ENCODE measurements at regions not wholly inside any gene's neighbourhood (a gene's known extent, or its start where the extent isn't known, plus 50 kb on each side); places are given as distances from the start of the nearest gene placed in this dataset.

- TF ChIP-seq GABPA (IDR thresholded peaks at IDR 0.05 in 1 of 2, conservative IDR thresholded peaks at IDR 0.05 in 1 of 2) (no peak), TAF1 (conservative IDR thresholded peaks at IDR 0.05) (no peak), ZBTB33 (IDR thresholded peaks at IDR 0.05) (no peak), MAX (IDR thresholded peaks at IDR 0.05) (no peak), SP1 (IDR thresholded peaks at IDR 0.05) (no peak), CTCF (IDR thresholded peaks at IDR 0.05; ENCODE audit: low read depth, low read length, missing input control) (no peak), YY1 (IDR thresholded peaks at IDR 0.05) (no peak), RAD21 (IDR thresholded peaks at IDR 0.05) (no peak), RXRA (IDR thresholded peaks at IDR 0.05) (no peak), EGR1 (IDR thresholded peaks at IDR 0.05; ENCODE audit: low read depth in 2 of 2) (no peak), FOXA1 (IDR thresholded peaks at IDR 0.05) (no peak)
- TF ChIP-seq, protein P1, sequence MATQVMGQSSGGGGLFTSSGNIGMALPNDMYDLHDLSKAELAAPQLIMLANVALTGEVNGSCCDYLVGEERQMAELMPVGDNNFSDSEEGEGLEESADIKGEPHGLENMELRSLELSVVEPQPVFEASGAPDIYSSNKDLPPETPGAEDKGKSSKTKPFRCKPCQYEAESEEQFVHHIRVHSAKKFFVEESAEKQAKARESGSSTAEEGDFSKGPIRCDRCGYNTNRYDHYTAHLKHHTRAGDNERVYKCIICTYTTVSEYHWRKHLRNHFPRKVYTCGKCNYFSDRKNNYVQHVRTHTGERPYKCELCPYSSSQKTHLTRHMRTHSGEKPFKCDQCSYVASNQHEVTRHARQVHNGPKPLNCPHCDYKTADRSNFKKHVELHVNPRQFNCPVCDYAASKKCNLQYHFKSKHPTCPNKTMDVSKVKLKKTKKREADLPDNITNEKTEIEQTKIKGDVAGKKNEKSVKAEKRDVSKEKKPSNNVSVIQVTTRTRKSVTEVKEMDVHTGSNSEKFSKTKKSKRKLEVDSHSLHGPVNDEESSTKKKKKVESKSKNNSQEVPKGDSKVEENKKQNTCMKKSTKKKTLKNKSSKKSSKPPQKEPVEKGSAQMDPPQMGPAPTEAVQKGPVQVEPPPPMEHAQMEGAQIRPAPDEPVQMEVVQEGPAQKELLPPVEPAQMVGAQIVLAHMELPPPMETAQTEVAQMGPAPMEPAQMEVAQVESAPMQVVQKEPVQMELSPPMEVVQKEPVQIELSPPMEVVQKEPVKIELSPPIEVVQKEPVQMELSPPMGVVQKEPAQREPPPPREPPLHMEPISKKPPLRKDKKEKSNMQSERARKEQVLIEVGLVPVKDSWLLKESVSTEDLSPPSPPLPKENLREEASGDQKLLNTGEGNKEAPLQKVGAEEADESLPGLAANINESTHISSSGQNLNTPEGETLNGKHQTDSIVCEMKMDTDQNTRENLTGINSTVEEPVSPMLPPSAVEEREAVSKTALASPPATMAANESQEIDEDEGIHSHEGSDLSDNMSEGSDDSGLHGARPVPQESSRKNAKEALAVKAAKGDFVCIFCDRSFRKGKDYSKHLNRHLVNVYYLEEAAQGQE (IDR thresholded peaks at IDR 0.05): no peak
- TF ChIP-seq, protein P2, sequence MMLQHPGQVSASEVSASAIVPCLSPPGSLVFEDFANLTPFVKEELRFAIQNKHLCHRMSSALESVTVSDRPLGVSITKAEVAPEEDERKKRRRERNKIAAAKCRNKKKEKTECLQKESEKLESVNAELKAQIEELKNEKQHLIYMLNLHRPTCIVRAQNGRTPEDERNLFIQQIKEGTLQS (IDR thresholded peaks at IDR 0.05): no peak
Observed at GRCh38 chr2:16014041-16014787, 73.9 kb downstream of the MYCN start.
